Uterus (tissue), 3 donors: ENCODE measurements at regions not wholly inside any gene's neighbourhood (a gene's known extent, or its start where the extent isn't known, plus 50 kb on each side); places are given as distances from the start of the nearest gene placed in this dataset. TPM values are rescaled to one million over a fixed set of nuclear protein-coding genes. Genes with fewer than 3 reads are reported as not detected.

ENCODE experiments used
- DNase-seq, 2 donors: peaks; one replicate each; pipeline ENCODE4 v3.0.0-alpha.2; 2019 to 2020
- H3K27ac ChIP-seq, 2 donors: fragments of 200-600 bp; sonication (generic); 1 replicate in 1 of 2; 2 replicates in 1 of 2; pipeline ENCODE4 v1.5.1; 2016 to 2018
- H3K27me3 ChIP-seq, 2 donors: fragments of 200-600 bp; sonication (generic); one replicate each; pipeline ENCODE4 v1.5.1; 2018 to 2019; ENCODE audit warnings: control low read depth in 1 of 2
- H3K36me3 ChIP-seq, 2 donors: fragments of 200-600 bp; sonication (generic); one replicate each; pipeline ENCODE4 v1.5.1; 2019; ENCODE audit warnings: control low read depth in 1 of 2
- H3K4me1 ChIP-seq, 2 donors: fragments of 200-600 bp; sonication (generic); one replicate each; pipeline ENCODE4 v1.5.1; 2018 to 2019; ENCODE audit warnings: control low read depth in 1 of 2
- H3K4me3 ChIP-seq, 2 donors: fragments of 200-600 bp; sonication (generic); 1 replicate in 1 of 2; 2 replicates in 1 of 2; pipeline ENCODE4 v1.5.1; 2018 to 2019; ENCODE audit warnings: mild to moderate bottlenecking in 1 of 2
- H3K9me3 ChIP-seq, 2 donors: fragments of 200-600 bp; sonication (generic); one replicate each; pipeline ENCODE4 v1.5.1; 2019; ENCODE audit warnings: control low read depth in 1 of 2
- POLR2A ChIP-seq, 2 donors: fragments of 450-650 bp; IDR thresholded peaks; one replicate each; pipeline ENCODE4 v1.6.1; 2016; ENCODE audit warnings: antibody characterized with exemption in 2 of 2, mild to moderate bottlenecking in 1 of 2, moderate library complexity in 1 of 2
- intact Hi-C: fragments of 100-400 bp; cut with DNase I; formaldehyde crosslinking; loops from one replicate; pipeline ENCODE4 v1.15.1; 2023; ENCODE audit warnings: low total_unique reads
- small RNA-seq: library from RNA; depleted of rRNA; stranded (forward); fragments of <200 nt; gene quantifications from one replicate; pipeline ENCODE3, GENCODE V24; 2016
- TF ChIP-seq, protein P1 (sequence below), 4 experiments: fragments of 200-600 bp in 2 of 4; fragments of 450-650 bp in 2 of 4; sonication (generic) in 2 of 4; IDR thresholded peaks; one replicate each; pipeline ENCODE4 v1.5.1; 2016 to 2019; ENCODE audit warnings: antibody characterized with exemption in 4 of 4, mild to moderate bottlenecking in 2 of 4, moderate library complexity in 1 of 4
- donor health status: DM: yes; HTN: yes; CAD: no.

DNA sequence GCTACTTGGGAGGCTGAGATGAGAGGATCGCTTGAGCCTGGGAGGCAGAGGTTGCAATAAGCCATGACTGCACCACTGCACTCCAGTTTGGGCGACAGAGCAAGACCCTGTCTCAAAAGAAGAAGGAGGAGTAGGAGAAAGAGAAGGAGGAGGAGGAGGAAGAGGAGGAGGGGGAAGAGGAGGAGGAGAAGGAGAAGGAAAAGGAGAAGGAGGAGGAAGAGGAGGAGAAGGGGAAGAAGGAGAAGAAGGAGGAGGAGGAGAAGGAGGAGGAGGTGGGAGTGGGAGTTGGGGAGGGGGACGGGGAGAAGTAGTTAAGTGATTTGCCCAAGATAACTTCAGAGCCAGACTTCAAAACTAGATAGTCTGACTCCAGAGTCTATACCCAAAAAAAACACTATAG is 55.5 kb upstream of the FOXD3 start:
- H3K9me3 ChIP-seq: no peaks in the 10 kb centered on the region
- H3K27ac ChIP-seq: no peak overlapping the region
- H3K4me1 ChIP-seq: no peaks in the 10 kb centered on the region
- no peaks in the 10 kb centered on the region for H3K27me3 ChIP-seq
- TF ChIP-seq, protein P1, sequence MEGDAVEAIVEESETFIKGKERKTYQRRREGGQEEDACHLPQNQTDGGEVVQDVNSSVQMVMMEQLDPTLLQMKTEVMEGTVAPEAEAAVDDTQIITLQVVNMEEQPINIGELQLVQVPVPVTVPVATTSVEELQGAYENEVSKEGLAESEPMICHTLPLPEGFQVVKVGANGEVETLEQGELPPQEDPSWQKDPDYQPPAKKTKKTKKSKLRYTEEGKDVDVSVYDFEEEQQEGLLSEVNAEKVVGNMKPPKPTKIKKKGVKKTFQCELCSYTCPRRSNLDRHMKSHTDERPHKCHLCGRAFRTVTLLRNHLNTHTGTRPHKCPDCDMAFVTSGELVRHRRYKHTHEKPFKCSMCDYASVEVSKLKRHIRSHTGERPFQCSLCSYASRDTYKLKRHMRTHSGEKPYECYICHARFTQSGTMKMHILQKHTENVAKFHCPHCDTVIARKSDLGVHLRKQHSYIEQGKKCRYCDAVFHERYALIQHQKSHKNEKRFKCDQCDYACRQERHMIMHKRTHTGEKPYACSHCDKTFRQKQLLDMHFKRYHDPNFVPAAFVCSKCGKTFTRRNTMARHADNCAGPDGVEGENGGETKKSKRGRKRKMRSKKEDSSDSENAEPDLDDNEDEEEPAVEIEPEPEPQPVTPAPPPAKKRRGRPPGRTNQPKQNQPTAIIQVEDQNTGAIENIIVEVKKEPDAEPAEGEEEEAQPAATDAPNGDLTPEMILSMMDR (IDR thresholded peaks at IDR 0.05): no peak
- no peak for TF ChIP-seq POLR2A (IDR thresholded peaks at IDR 0.05)
- no peak for DNase-seq
- no peaks in the 10 kb centered on the region for H3K36me3 ChIP-seq
- H3K4me3 ChIP-seq: no peak overlapping the region
- intact Hi-C loops: no loop called here

DNA sequence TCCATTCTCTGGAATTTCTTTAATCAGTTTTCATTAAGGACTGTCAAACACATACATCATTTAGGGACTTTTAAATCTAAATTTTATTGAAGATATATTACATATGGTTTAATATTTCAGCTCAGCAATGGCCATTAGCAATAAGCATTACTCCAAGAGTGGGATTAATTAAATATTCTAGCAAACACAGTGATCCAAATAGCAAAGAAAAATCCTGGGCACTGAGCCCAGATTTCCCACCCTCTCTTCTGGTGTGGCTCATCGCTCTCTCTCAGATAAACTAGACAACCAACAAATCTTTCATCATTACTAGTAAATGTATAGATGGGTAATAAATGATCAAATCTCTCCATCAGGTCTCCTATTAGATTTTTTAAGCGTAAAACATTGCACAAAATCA is 53.5 kb upstream of the FOXD3 start:
- Histone ChIP-seq H3K4me3 (no peak overlapping the region), H3K9me3 (no peaks in the 10 kb centered on the region), H3K36me3 (no peaks in the 10 kb centered on the region), H3K4me1 (no peaks in the 10 kb centered on the region), H3K27me3 (peaks cover 0 to 6% of the 10 kb centered on the region in 2 donors), H3K27ac (no peak overlapping the region)
- DNase-seq: no peak
- intact Hi-C loops: no loop called here
- TF ChIP-seq, protein P1 (IDR thresholded peaks at IDR 0.05): no peak
- TF ChIP-seq POLR2A (IDR thresholded peaks at IDR 0.05): no peak

DNA sequence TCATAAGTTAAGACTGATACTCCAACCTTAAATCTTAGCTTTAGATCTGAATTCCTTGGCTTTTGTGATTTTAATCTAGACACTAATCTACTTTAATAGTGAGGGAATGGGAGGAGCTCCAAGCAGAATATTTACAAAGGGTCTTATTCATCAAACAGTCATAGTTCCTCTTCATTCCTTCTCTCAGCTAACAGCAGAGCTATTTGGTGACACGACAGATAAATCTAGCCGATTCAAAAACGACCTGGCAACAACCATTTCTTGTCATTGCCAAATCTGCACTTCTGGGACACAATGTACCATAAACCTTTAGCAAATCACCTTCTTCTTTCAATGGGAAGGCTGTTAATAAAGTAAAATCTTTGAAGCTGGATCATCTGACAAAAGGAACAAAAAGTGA is 52.8 kb upstream of the FOXD3 start:
- H3K4me3 ChIP-seq: no peak overlapping the region

More for the DNA sequence above, 52.8 kb upstream of the FOXD3 start:
- TF ChIP-seq POLR2A (IDR thresholded peaks at IDR 0.05): no peak
- TF ChIP-seq, protein P1 (IDR thresholded peaks at IDR 0.05): no peak
- Histone ChIP-seq H3K36me3 (no peaks in the 10 kb centered on the region), H3K9me3 (no peaks in the 10 kb centered on the region), H3K4me1 (no peaks in the 10 kb centered on the region), H3K27ac (no peak overlapping the region), H3K27me3 (peaks cover 0 to 6% of the 10 kb centered on the region in 2 donors)
- intact Hi-C loops: no loop called here
- DNase-seq: no peak

Small RNA genes lying in the stretch of these regions (small RNA-seq; reads per million reads assigned to genes)
- not detected for gene RNA5SP49
